Frontal cortex (tissue), 3 donors: ENCODE measurements at regions not wholly inside any gene's neighbourhood (a gene's known extent, or its start where the extent isn't known, plus 50 kb on each side); places are given as distances from the start of the nearest gene placed in this dataset.

Experiments
- DNase-seq, 2 donors: peaks; one replicate each; pipeline ENCODE4 v3.0.0; 2012; ENCODE audit warnings: low spot score in 2 of 2
- FAIRE-seq: peaks from 2 replicates; lab custom pipeline; 2012; peaks lifted over from hg19 to GRCh38; lab: Jason Lieb, UNC
- donor health status: control.
- donor health status: control.
- donor health status: control.

- FAIRE-seq (no peak), DNase-seq (no peak)
Measured at GRCh38 chr6:6376845-6377244, 56.4 kb upstream of the F13A1 start.

- FAIRE-seq = no peak
- DNase-seq = no peak
Measured at GRCh38 chr6:6377621-6378020, 57.2 kb upstream of the F13A1 start.

GRCh38 chr6:6379573-6379972 lies 59.1 kb upstream of the F13A1 start:
- no peak for DNase-seq
- FAIRE-seq = no peak

GRCh38 chr6:6384520-6384919 lies 64.1 kb upstream of the F13A1 start:
- DNase-seq = no peak

GRCh38 chr6:6386010-6386409 lies 65.5 kb upstream of the F13A1 start:
- no peak for FAIRE-seq
- DNase-seq = no peak

More at GRCh38 chr6:6384520-6384919, 64.1 kb upstream of the F13A1 start:
- no peak for FAIRE-seq

- DNase-seq (no peak), FAIRE-seq (no peak)
Measured at GRCh38 chr6:6390849-6391602, 70.6 kb upstream of the F13A1 start.

- FAIRE-seq (no peak), DNase-seq (no peak)
Measured at GRCh38 chr6:6392214-6393068, 72.0 kb upstream of the F13A1 start.

- FAIRE-seq (no peak), DNase-seq (no peak)
Measured at GRCh38 chr6:6393069-6393529, 72.6 kb upstream of the F13A1 start.

- DNase-seq = no peak
- FAIRE-seq = no peak
Measured at GRCh38 chr6:6395581-6396197, 75.2 kb upstream of the F13A1 start.

GRCh38 chr6:6397842-6398241 lies 77.4 kb upstream of the F13A1 start:
- no peak for DNase-seq
- FAIRE-seq = no peak

- DNase-seq (no peak), FAIRE-seq (no peak)
Measured at GRCh38 chr6:6399568-6399967, 79.1 kb upstream of the F13A1 start.

GRCh38 chr6:6401401-6401800 lies 80.9 kb upstream of the F13A1 start:
- DNase-seq (no peak), FAIRE-seq (no peak)

GRCh38 chr6:6402006-6402405 lies 81.5 kb upstream of the F13A1 start:
- DNase-seq = no peak
- FAIRE-seq = no peak

GRCh38 chr6:6402591-6402990 lies 82.1 kb upstream of the F13A1 start:
- FAIRE-seq = no peak
- no peak for DNase-seq

GRCh38 chr6:6405031-6405430 lies 84.6 kb upstream of the F13A1 start:
- no peak for DNase-seq
- no peak for FAIRE-seq

- DNase-seq (no peak), FAIRE-seq (no peak)
Measured at GRCh38 chr6:6405997-6406714, 85.7 kb upstream of the F13A1 start.

GRCh38 chr6:6406715-6407070 lies 86.2 kb upstream of the F13A1 start:
- no peak for FAIRE-seq
- no peak for DNase-seq

GRCh38 chr6:6407071-6407741 lies 86.7 kb upstream of the F13A1 start:
- no peak for FAIRE-seq
- no peak for DNase-seq

- FAIRE-seq = no peak
- no peak for DNase-seq
Measured at GRCh38 chr6:6409397-6410030, 89.1 kb upstream of the F13A1 start.
